ENCODE measurements at regions not wholly inside any gene's neighbourhood (a gene's known extent, or its start where the extent isn't known, plus 50 kb on each side); places are given as distances from the start of the nearest gene placed in this dataset.

- H3K18ac ChIP-seq (ENCODE audit: low read depth, low read length): no peak overlapping the region
- H4K5ac ChIP-seq (ENCODE audit: low read depth, low read length): no peak overlapping the region
- peaks cover 32% of the 10 kb centered on the region for H3K4me1 ChIP-seq (ENCODE audit: control insufficient read depth, insufficient read depth, low read length)
Observed at GRCh38 chr9:134553996-134554372, 87.6 kb upstream of the COL5A1 start.

More at GRCh38 chr9:134553996-134554372, 87.6 kb upstream of the COL5A1 start:
- H2BK15ac ChIP-seq (ENCODE audit: low read depth, low read length): no peak overlapping the region
- H2BK5ac ChIP-seq (ENCODE audit: low read depth, low read length, poor library complexity, severe bottlenecking): no peak overlapping the region
- BruUV-seq (replicated peaks): no TSS peak
- peak overlapping the region; percentile 38; the same call in 1 of the 2 replicates for H3K4ac ChIP-seq (ENCODE audit: low read depth, low read length)
- WGBS, 2 experiments (ENCODE audit: extremely low coverage in 2 of 2, insufficient read length in 1 of 2): 100% methylated on average over 1 of the region's 10 CpGs; no CpG with 5 or more reads in 1 of the 2 experiments
- H4K20me1 ChIP-seq (ENCODE audit: insufficient read depth, low read length): no peaks in the 10 kb centered on the region; the same call in 1 of the 2 replicates
- H3K27ac ChIP-seq (ENCODE audit: insufficient read depth, low read length): no peak overlapping the region
- H4K91ac ChIP-seq (ENCODE audit: insufficient read depth, low read depth, low read length): 0 out of 2 replicates have a peak overlapping the region, but pooled peaks have one; percentile 33
- H2AK9ac ChIP-seq (replicated peaks; ENCODE audit: low read depth, low read length, poor library complexity): no peak overlapping the region
- H2AK5ac ChIP-seq (ENCODE audit: low read depth, low read length): peak overlapping the region; percentile 80; the same call in 1 of the 2 replicates
- H3K36me3 ChIP-seq (ENCODE audit: control insufficient read depth, insufficient read depth, low read length): no peaks in the 10 kb centered on the region
- H3K4me3 ChIP-seq (ENCODE audit: insufficient read depth, low read depth, low read length): no peak overlapping the region
- peaks cover 11% of the 10 kb centered on the region; the same call in 1 of the 2 replicates for H3K9me1 ChIP-seq (ENCODE audit: insufficient read depth, low read length)
- intact Hi-C loops (cut with micrococcal nuclease) (loop anchor here (5.0 kb wide), 1 partner anchor 88 kb away; the partner anchor contains the start of gene COL5A1), in situ Hi-C loops (cut with MboI; ENCODE audit: low sequenced_read_pairs) (no loop called here), dilution Hi-C loops (cut with HindIII; ENCODE audit: low sequenced_read_pairs, unreplicated experiment) (no loop called here)
- peak overlapping the region; percentile 38; the same call in 1 of the 2 replicates for H2BK20ac ChIP-seq (ENCODE audit: low read depth, low read length)
- H3K9ac ChIP-seq (ENCODE audit: low read depth, low read length): no peak overlapping the region
- no peak overlapping the region for H3K14ac ChIP-seq (replicated peaks; ENCODE audit: low read depth, low read length)
- H3K56ac ChIP-seq (ENCODE audit: extremely low read depth, insufficient read depth, low read length): no peak overlapping the region
- H3K9me3 ChIP-seq (ENCODE audit: control insufficient read depth, insufficient read depth, low read length): no peaks in the 10 kb centered on the region
- no peaks in the 10 kb centered on the region for H3K79me1 ChIP-seq (ENCODE audit: low read depth in 1 of 2, low read length in 2 of 2)
- TF ChIP-seq FOS (IDR thresholded peaks at IDR 0.05; ENCODE audit: low read depth, low read length) (no peak), SMC3 (IDR thresholded peaks at IDR 0.05; ENCODE audit: low read depth, low read length) (no peak)
- ChIA-PET POLR2A (ENCODE audit: unreplicated experiment) (no interaction called here), CTCF (no interaction called here)
- no peak overlapping the region for H2AFZ ChIP-seq (replicated peaks; ENCODE audit: low read length, poor library complexity)
- H3K4me2 ChIP-seq (ENCODE audit: low read depth, low read length): no peak overlapping the region
- H3K23ac ChIP-seq (ENCODE audit: low read depth, low read length): no peak overlapping the region
- DNase-seq: no peak
- no peak for ATAC-seq (ENCODE audit: low read depth)
- no peak overlapping the region for H4K8ac ChIP-seq (ENCODE audit: low read depth in 2 of 2, low read length in 2 of 2)
- H2BK120ac ChIP-seq (ENCODE audit: low read depth, low read length): no peak overlapping the region
- H3K27me3 ChIP-seq (ENCODE audit: control insufficient read depth, insufficient read depth, low read length): no peaks in the 10 kb centered on the region

All from IMR-90 (cell line).